Left lung (tissue), 4 donors: ENCODE measurements at regions not wholly inside any gene's neighbourhood (a gene's known extent, or its start where the extent isn't known, plus 50 kb on each side); places are given as distances from the start of the nearest gene placed in this dataset.

ENCODE experiments used
- ATAC-seq: fragments of 200-7000 bp; cut with Tn5 transposase; one replicate; pipeline ENCODE4 v1.9.1; 2020; ENCODE audit warnings: moderate library complexity
- DNase-seq, 4 donors: peaks; one replicate each; pipeline ENCODE4 v3.0.0-alpha.2; 2013 to 2020
- H3K27ac ChIP-seq, 2 donors: fragments of 200-600 bp; sonication (generic) in 1 of 2; one replicate each; pipeline versions ENCODE4 v1.5.0 to v1.8.0; 2020 to 2021
- H3K27me3 ChIP-seq, 2 donors: fragments of 200-600 bp; sonication (generic) in 1 of 2; one replicate each; pipeline versions ENCODE4 v1.5.0 to v1.8.0; 2020 to 2021
- H3K36me3 ChIP-seq, 2 donors: fragments of 200-600 bp; sonication (generic) in 1 of 2; one replicate each; pipeline versions ENCODE4 v1.5.0 to v1.8.0; 2020 to 2021
- H3K4me1 ChIP-seq, 2 donors: fragments of 200-600 bp; one replicate each; pipeline ENCODE4 v1.8.0; 2021
- H3K4me3 ChIP-seq, 2 donors: fragments of 200-600 bp; sonication (generic) in 1 of 2; one replicate each; pipeline versions ENCODE4 v1.5.0 to v1.8.0; 2020 to 2021; ENCODE audit warnings: mild to moderate bottlenecking in 1 of 2
- H3K9me3 ChIP-seq, 2 donors: fragments of 200-600 bp; sonication (generic) in 1 of 2; one replicate each; pipeline versions ENCODE4 v1.5.0 to v1.8.0; 2020 to 2021
- intact Hi-C, 2 donors: fragments of 100-400 bp; cut with DNase I; formaldehyde crosslinking; loops; one replicate each; pipeline versions ENCODE4 v1.11.2 to v1.14.2; 2022
- TF ChIP-seq, protein P1 (sequence below), 2 donors: fragments of 200-600 bp; sonication (generic) in 1 of 2; IDR thresholded peaks; one replicate each; pipeline versions ENCODE4 v1.5.0 to v1.8.0; 2021; ENCODE audit warnings: antibody characterized with exemption in 2 of 2
- donor health status: DM: no; HTN: yes; CAD: no.
- donor health status: DM: no; HTN: no; CAD: no.

GRCh38 chr1:117295001-117295400 lies 72.2 kb upstream of the MAN1A2 start:
- Histone ChIP-seq H3K9me3 (no peaks in the 10 kb centered on the region), H3K4me1 (no peaks in the 10 kb centered on the region), H3K36me3 (no peaks in the 10 kb centered on the region), H3K27ac (no peak overlapping the region), H3K27me3 (no peaks in the 10 kb centered on the region), H3K4me3 (no peak overlapping the region)
- ATAC-seq (no peak), DNase-seq (no peak)
- intact Hi-C loops: no loop called here
- TF ChIP-seq, protein P1, sequence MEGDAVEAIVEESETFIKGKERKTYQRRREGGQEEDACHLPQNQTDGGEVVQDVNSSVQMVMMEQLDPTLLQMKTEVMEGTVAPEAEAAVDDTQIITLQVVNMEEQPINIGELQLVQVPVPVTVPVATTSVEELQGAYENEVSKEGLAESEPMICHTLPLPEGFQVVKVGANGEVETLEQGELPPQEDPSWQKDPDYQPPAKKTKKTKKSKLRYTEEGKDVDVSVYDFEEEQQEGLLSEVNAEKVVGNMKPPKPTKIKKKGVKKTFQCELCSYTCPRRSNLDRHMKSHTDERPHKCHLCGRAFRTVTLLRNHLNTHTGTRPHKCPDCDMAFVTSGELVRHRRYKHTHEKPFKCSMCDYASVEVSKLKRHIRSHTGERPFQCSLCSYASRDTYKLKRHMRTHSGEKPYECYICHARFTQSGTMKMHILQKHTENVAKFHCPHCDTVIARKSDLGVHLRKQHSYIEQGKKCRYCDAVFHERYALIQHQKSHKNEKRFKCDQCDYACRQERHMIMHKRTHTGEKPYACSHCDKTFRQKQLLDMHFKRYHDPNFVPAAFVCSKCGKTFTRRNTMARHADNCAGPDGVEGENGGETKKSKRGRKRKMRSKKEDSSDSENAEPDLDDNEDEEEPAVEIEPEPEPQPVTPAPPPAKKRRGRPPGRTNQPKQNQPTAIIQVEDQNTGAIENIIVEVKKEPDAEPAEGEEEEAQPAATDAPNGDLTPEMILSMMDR (IDR thresholded peaks at IDR 0.05): no peak

DNA sequence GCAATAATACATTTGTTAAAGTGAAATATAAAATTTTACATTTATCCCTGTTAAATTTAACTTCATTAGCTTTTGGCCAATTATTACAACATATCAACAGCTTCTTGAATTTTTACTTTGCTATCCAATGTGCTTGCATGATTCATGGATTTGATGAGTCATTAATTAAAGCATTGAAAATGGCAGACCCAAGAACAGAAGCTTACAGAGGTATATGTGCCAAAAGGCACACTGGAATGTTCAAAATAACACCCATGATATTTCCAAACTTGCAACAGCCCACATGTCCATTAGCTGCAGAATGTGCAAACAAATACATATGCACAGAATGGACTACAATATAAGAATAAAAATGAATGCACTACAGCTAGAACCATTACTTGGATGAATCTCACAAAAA lies 76.4 kb upstream of the MAN1A2 start:
- no peak overlapping the region for H3K4me3 ChIP-seq
- intact Hi-C loops: no loop called here
- ATAC-seq (no peak), DNase-seq (no peak)
- TF ChIP-seq, protein P1 (IDR thresholded peaks at IDR 0.05): no peak
- no peaks in the 10 kb centered on the region for H3K27me3 ChIP-seq
- no peaks in the 10 kb centered on the region for H3K4me1 ChIP-seq
- no peaks in the 10 kb centered on the region for H3K9me3 ChIP-seq
- H3K27ac ChIP-seq: no peak overlapping the region
- H3K36me3 ChIP-seq: no peaks in the 10 kb centered on the region

DNA sequence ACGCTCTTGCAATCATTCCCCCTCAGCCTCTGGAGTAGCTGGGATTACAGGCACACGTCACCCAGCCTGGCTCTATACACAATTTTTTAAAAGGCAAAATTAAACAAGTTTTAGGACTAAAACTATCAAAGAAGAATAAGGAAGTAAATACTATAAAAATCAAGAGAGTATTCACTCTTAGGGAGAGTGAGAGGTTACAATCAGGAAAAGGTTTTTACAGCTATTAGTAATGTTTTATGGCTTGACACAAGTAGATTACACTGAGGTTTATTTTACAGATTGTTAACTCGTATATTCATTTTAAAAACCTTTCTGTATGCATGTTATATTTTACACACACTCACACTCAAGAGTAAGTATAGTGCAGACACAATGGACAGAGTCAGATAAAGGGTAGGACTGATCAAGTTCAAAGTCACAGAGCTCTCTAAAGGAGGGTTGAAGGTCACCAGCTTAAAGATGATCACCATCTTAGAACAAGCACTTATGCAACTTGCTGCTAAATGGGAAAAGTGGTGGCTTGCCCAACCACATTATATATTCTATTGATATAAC lies 77.9 kb upstream of the MAN1A2 start:
- DNase-seq (no peak), ATAC-seq (no peak)
- Histone ChIP-seq H3K9me3 (no peaks in the 10 kb centered on the region), H3K4me3 (no peak overlapping the region), H3K4me1 (no peaks in the 10 kb centered on the region), H3K36me3 (no peaks in the 10 kb centered on the region), H3K27ac (no peak overlapping the region), H3K27me3 (no peaks in the 10 kb centered on the region)
- TF ChIP-seq, protein P1 (IDR thresholded peaks at IDR 0.05): no peak
- intact Hi-C loops: no loop called here

- ATAC-seq: no peak
- Histone ChIP-seq H3K36me3 (no peaks in the 10 kb centered on the region), H3K4me1 (no peaks in the 10 kb centered on the region), H3K27ac (no peak overlapping the region), H3K4me3 (no peak overlapping the region), H3K27me3 (no peaks in the 10 kb centered on the region), H3K9me3 (no peaks in the 10 kb centered on the region)
- TF ChIP-seq, protein P1 (IDR thresholded peaks at IDR 0.05): no peak
- intact Hi-C loops: no loop called here
- DNase-seq: no peak
These were observed 75.8 kb upstream of the VTCN1 start for GRCh38 chr1:117286562-117286961.

DNA sequence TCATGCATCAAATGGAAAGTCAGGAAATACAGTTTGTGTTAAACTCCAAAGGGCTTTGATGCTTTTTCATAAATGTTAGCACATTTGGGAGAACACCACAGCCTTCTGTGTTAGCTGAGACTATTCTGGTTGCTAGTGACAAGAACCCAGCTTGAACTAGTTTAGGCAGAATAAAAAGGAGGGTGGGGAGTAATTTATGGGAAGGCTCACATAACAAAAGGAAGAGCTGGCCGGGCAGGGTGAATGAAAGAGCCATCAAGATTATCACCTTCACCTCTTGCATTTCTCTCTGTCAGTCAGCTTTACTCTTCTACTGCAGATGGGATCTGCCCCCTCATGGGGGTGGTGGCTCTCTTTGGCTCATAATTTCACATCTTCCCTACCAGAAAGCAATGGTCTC lies 75.4 kb upstream of the VTCN1 start:
- no peaks in the 10 kb centered on the region for H3K4me1 ChIP-seq
- no peaks in the 10 kb centered on the region for H3K36me3 ChIP-seq
- no peaks in the 10 kb centered on the region for H3K9me3 ChIP-seq
- H3K4me3 ChIP-seq: no peak overlapping the region
- no peak for DNase-seq
- intact Hi-C loops: no loop called here
- no peak overlapping the region for H3K27ac ChIP-seq
- H3K27me3 ChIP-seq: no peaks in the 10 kb centered on the region
- ATAC-seq: no peak
- TF ChIP-seq, protein P1 (IDR thresholded peaks at IDR 0.05): no peak
